CD14-positive monocyte (primary cell): ENCODE measurements at regions not wholly inside any gene's neighbourhood (a gene's known extent, or its start where the extent isn't known, plus 50 kb on each side); places are given as distances from the start of the nearest gene placed in this dataset.

Experiments used
- DNase-seq, 3 donors: peaks; one replicate each; pipeline ENCODE4 v3.0.0-alpha.2; 2011 to 2022
- H2AFZ ChIP-seq: 2 replicates; pipeline ENCODE4 v1.6.0; 2012; ENCODE audit warnings: mild to moderate bottlenecking, low read depth, low read length, inconsistent platforms; ENCODE audit not compliant: insufficient read depth, poor library complexity, severe bottlenecking
- H3K27ac ChIP-seq, 2 donors: 1 replicate in 1 of 2; 2 replicates in 1 of 2; pipeline ENCODE4 v1.5.1; 2012 to 2013; ENCODE audit warnings: low read length in 2 of 2, control low read depth in 1 of 2, inconsistent platforms in 1 of 2, low read depth in 1 of 2, mild to moderate bottlenecking in 1 of 2
- H3K27me3 ChIP-seq, 2 donors: one replicate each; pipeline versions ENCODE4 v1.6.0 to v1.6.1; 2011 to 2013; ENCODE audit warnings: low read length in 2 of 2; ENCODE audit not compliant: control insufficient read depth in 2 of 2, insufficient read depth in 2 of 2
- H3K36me3 ChIP-seq, 2 donors: replicated peaks in 1 of 2; 1 replicate in 1 of 2; 2 replicates in 1 of 2; pipeline versions ENCODE4 v1.5.1 to v1.6.1; 2012 to 2013; ENCODE audit warnings: low read length in 2 of 2, control low read depth in 1 of 2, inconsistent platforms in 1 of 2, mild to moderate bottlenecking in 1 of 2; ENCODE audit not compliant: insufficient read depth in 2 of 2, control insufficient read depth in 1 of 2
- H3K4me1 ChIP-seq, 2 donors: 1 replicate in 1 of 2; 2 replicates in 1 of 2; pipeline versions ENCODE4 v1.5.1 to v1.6.1; 2012 to 2013; ENCODE audit warnings: low read length in 2 of 2, control low read depth in 1 of 2, inconsistent platforms in 1 of 2, mild to moderate bottlenecking in 1 of 2, moderate library complexity in 1 of 2; ENCODE audit not compliant: insufficient read depth in 2 of 2, control insufficient read depth in 1 of 2
- H3K4me2 ChIP-seq: replicated peaks from 2 replicates; pipeline ENCODE3; 2012; ENCODE audit warnings: low read length, moderate library complexity, mild to moderate bottlenecking; ENCODE audit not compliant: poor library complexity, severe bottlenecking; ENCODE audit errors: extremely low read depth
- H3K4me3 ChIP-seq, 3 experiments: fragments of 200-600 bp in 1 of 3; sonication (generic) in 1 of 3; replicated peaks in 1 of 3; 1 replicate in 2 of 3; 2 replicates in 1 of 3; pipeline ENCODE4 v1.5.1; 2011 to 2013; ENCODE audit warnings: low read length in 3 of 3, mild to moderate bottlenecking in 3 of 3, control low read depth in 2 of 3, low read depth in 2 of 3, inconsistent platforms in 1 of 3, moderate library complexity in 1 of 3
- H3K79me2 ChIP-seq: 2 replicates; pipeline ENCODE4 v1.6.0; 2012; ENCODE audit warnings: mild to moderate bottlenecking, control low read depth, inconsistent platforms, low read length, moderate library complexity; ENCODE audit not compliant: insufficient read depth
- H3K9ac ChIP-seq: 2 replicates; pipeline ENCODE4 v1.6.0; 2017; ENCODE audit warnings: low read length, mild to moderate bottlenecking; ENCODE audit not compliant: insufficient read depth, poor library complexity, severe bottlenecking
- H3K9me3 ChIP-seq, 2 donors: replicated peaks in 1 of 2; 1 replicate in 1 of 2; 2 replicates in 1 of 2; pipeline versions ENCODE4 v1.5.1 to v1.6.1; 2012 to 2013; ENCODE audit warnings: low read length in 2 of 2, control low read depth in 1 of 2; ENCODE audit not compliant: control insufficient read depth in 1 of 2, insufficient read depth in 1 of 2
- H4K20me1 ChIP-seq: 2 replicates; pipeline ENCODE4 v1.6.0; 2012; ENCODE audit warnings: mild to moderate bottlenecking, low read length, control low read depth, moderate library complexity; ENCODE audit not compliant: insufficient read depth
- H3K27ac Mint-ChIP-seq, 7 donors: one replicate each; pipeline ENCODE4 v1.8.0; 2020; ENCODE audit warnings: mild to moderate bottlenecking in 7 of 7, mixed read lengths in 7 of 7, moderate library complexity in 6 of 7, inconsistent platforms in 2 of 7
- H3K27me3 Mint-ChIP-seq, 3 donors: one replicate each; pipeline ENCODE4 v1.8.0; 2021 to 2022; ENCODE audit warnings: low read depth in 3 of 3, mild to moderate bottlenecking in 3 of 3, mixed read lengths in 3 of 3, moderate library complexity in 3 of 3, inconsistent platforms in 1 of 3
- H3K36me3 Mint-ChIP-seq, 2 donors: one replicate each; pipeline ENCODE4 v1.8.0; 2020; ENCODE audit warnings: mixed read lengths in 2 of 2, inconsistent platforms in 1 of 2, mild to moderate bottlenecking in 1 of 2
- H3K4me1 Mint-ChIP-seq: one replicate; pipeline ENCODE4 v1.8.0; 2020; ENCODE audit warnings: mild to moderate bottlenecking, mixed read lengths
- H3K4me3 Mint-ChIP-seq, 2 donors: one replicate each; pipeline ENCODE4 v1.8.0; 2020; ENCODE audit warnings: mild to moderate bottlenecking in 2 of 2, mixed read lengths in 2 of 2, moderate library complexity in 1 of 2
- H3K9me3 Mint-ChIP-seq, 7 donors: one replicate each; pipeline ENCODE4 v1.8.0; 2020 to 2022; ENCODE audit warnings: mixed read lengths in 7 of 7, mild to moderate bottlenecking in 6 of 7, moderate library complexity in 6 of 7, inconsistent platforms in 2 of 7
- CTCF ChIP-seq: fragments of 200-600 bp; IDR thresholded peaks from one replicate; pipeline ENCODE4 v1.8.0; 2022; ENCODE audit warnings: antibody characterized with exemption, mild to moderate bottlenecking
- WGBS: methylation state at CpG from one replicate; pipeline ENCODE4 v1.1.5; 2013; ENCODE audit warnings: missing lambda C conversion rate; ENCODE audit not compliant: insufficient coverage; 5-methylcytosine and 5-hydroxymethylcytosine counted together
- intact Hi-C, 2 donors: fragments of 100-400 bp; cut with micrococcal nuclease; formaldehyde crosslinking; loops; one replicate each; pipeline versions ENCODE4 v1.15.0 to v1.15.1; 2023

- no peaks in the 10 kb centered on the region for H3K4me1 Mint-ChIP-seq
- H3K4me3 Mint-ChIP-seq = no peak overlapping the region
- no peak overlapping the region for H3K9ac ChIP-seq
- TF ChIP-seq CTCF = no peak
- H3K79me2 ChIP-seq = no peaks in the 10 kb centered on the region
- no peaks in the 10 kb centered on the region for H4K20me1 ChIP-seq
- H3K27me3 Mint-ChIP-seq = no peaks in the 10 kb centered on the region
- H2AFZ ChIP-seq = no peak overlapping the region
- H3K4me2 ChIP-seq = no peak overlapping the region
- no peaks in the 10 kb centered on the region for H3K27me3 ChIP-seq
- no peaks in the 10 kb centered on the region for H3K9me3 ChIP-seq
- no peaks in the 10 kb centered on the region for H3K36me3 Mint-ChIP-seq
- H3K27ac Mint-ChIP-seq = no peak overlapping the region
- no CpG with 5 or more reads among the region's 1 CpG for WGBS
- no peaks in the 10 kb centered on the region for H3K36me3 ChIP-seq
- no peaks in the 10 kb centered on the region for H3K9me3 Mint-ChIP-seq
- DNase-seq = no peak
- no peak overlapping the region for H3K27ac ChIP-seq
- no peaks in the 10 kb centered on the region for H3K4me1 ChIP-seq
- no peak overlapping the region for H3K4me3 ChIP-seq
- intact Hi-C loops = no loop called here
Observed at GRCh38 chr1:101121504-101121903, 95.9 kb upstream of the DPH5 start.

- H3K36me3 Mint-ChIP-seq = no peaks in the 10 kb centered on the region
- H3K36me3 ChIP-seq = no peaks in the 10 kb centered on the region
- H3K4me2 ChIP-seq = no peak overlapping the region
- TF ChIP-seq CTCF = no peak
- no peaks in the 10 kb centered on the region for H3K79me2 ChIP-seq
- no peak overlapping the region for H3K27ac Mint-ChIP-seq
- no peaks in the 10 kb centered on the region for H4K20me1 ChIP-seq
- DNase-seq = no peak
- H3K27me3 Mint-ChIP-seq = no peaks in the 10 kb centered on the region
- no peaks in the 10 kb centered on the region for H3K4me1 ChIP-seq
- no peak overlapping the region for H3K27ac ChIP-seq
- no peak overlapping the region for H3K4me3 Mint-ChIP-seq
- H3K9me3 ChIP-seq = no peaks in the 10 kb centered on the region
- H3K4me1 Mint-ChIP-seq = no peaks in the 10 kb centered on the region
- no peaks in the 10 kb centered on the region for H3K27me3 ChIP-seq
- intact Hi-C loops = no loop called here
- H3K9ac ChIP-seq = no peak overlapping the region
- no peaks in the 10 kb centered on the region for H3K9me3 Mint-ChIP-seq
- H3K4me3 ChIP-seq = no peak overlapping the region
- no peak overlapping the region for H2AFZ ChIP-seq
Observed at GRCh38 chr1:101120868-101121267, 95.3 kb upstream of the DPH5 start.
